ENCODE measurements at regions not wholly inside any gene's neighbourhood (a gene's known extent, or its start where the extent isn't known, plus 50 kb on each side); places are given as distances from the start of the nearest gene placed in this dataset.

- H3K4me3 ChIP-seq (ENCODE audit: low read length): no peak overlapping the region
- TF ChIP-seq CTCF (conservative IDR thresholded peaks at IDR 0.05; ENCODE audit: low read length): no peak
- no peak for DNase-seq (ENCODE audit: low read depth)
Measured at GRCh38 chr21:21831036-21831435, 832.8 kb downstream of the NCAM2 start.

- H3K4me3 ChIP-seq (ENCODE audit: low read length): no peak overlapping the region
- no peak for TF ChIP-seq CTCF (conservative IDR thresholded peaks at IDR 0.05; ENCODE audit: low read length)
Measured at GRCh38 chr21:21845901-21846300, 847.7 kb downstream of the NCAM2 start.

DNA sequence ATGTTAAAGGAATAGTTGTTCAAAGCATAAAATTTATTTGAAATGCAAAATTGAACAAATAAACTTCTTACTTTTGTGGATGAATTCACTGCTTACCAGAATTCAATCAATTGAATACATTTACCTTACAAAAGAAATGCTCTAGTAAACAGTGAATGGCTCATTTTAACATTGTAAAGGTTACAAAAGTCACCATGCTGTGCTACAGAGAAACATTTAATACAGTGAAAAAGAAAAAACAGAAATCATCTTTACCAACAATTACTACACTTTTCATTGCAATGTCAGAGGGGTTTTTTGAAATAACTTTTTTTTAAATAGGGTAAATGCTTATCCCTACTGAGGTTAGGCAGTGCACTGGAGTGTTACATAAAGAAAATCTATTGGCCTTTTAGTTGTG lies 853.0 kb downstream of the NCAM2 start:
- no peak for DNase-seq (ENCODE audit: low read depth)
- no peak overlapping the region for H3K4me3 ChIP-seq (ENCODE audit: low read length)
- TF ChIP-seq CTCF (conservative IDR thresholded peaks at IDR 0.05; ENCODE audit: low read length): no peak

More at GRCh38 chr21:21845901-21846300, 847.7 kb downstream of the NCAM2 start:
- DNase-seq (ENCODE audit: low read depth): no peak

DNA sequence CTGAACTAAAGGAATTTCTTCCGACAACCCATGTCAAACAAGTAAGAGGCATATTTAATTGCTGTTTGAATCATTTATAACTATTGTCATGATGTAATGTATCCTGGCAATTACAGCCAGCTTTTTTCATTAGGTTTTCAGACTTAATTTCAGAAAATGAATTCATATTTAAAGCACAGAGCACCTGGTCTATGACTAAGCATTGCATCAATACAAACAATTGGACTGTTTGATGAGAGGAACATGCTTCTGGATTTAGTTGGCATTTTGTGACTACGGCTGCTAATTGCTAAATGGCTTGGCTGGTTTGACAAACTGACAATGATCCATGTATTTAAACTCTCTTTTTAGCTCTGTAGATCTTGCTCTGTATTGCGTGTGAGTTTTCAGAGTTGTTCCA lies 853.4 kb downstream of the NCAM2 start:
- DNase-seq (ENCODE audit: low read depth): peak; percentile 0
- no peak overlapping the region for H3K4me3 ChIP-seq (ENCODE audit: low read length)
- no peak for TF ChIP-seq CTCF (conservative IDR thresholded peaks at IDR 0.05; ENCODE audit: low read length)

GRCh38 chr21:21858502-21859334 lies 860.5 kb downstream of the NCAM2 start:
- no peak for TF ChIP-seq CTCF (conservative IDR thresholded peaks at IDR 0.05; ENCODE audit: low read length)
- H3K4me3 ChIP-seq (ENCODE audit: low read length): no peak overlapping the region
- DNase-seq (ENCODE audit: low read depth): no peak

DNA sequence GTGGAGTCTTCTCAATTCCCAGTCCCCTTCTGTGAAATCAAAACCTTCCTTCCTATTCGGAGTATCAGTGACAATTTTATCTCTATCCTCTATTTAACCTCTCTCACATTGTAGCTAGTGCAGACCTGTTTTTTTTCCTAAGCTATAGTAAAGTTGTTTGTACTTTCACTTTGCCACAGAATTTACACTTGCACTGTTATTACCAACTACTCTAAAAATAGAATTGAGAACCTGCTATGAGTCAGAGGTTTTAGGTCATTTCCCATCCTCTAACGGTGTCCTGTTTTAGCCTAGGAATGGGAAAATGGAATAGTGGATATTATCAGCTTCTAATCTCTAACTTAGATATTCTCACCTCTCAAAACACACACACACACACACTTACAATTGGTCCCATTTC lies 862.7 kb downstream of the NCAM2 start:
- H3K4me3 ChIP-seq (ENCODE audit: low read length): no peak overlapping the region
- DNase-seq (ENCODE audit: low read depth): peak; percentile 4
- no peak for TF ChIP-seq CTCF (conservative IDR thresholded peaks at IDR 0.05; ENCODE audit: low read length)

DNA sequence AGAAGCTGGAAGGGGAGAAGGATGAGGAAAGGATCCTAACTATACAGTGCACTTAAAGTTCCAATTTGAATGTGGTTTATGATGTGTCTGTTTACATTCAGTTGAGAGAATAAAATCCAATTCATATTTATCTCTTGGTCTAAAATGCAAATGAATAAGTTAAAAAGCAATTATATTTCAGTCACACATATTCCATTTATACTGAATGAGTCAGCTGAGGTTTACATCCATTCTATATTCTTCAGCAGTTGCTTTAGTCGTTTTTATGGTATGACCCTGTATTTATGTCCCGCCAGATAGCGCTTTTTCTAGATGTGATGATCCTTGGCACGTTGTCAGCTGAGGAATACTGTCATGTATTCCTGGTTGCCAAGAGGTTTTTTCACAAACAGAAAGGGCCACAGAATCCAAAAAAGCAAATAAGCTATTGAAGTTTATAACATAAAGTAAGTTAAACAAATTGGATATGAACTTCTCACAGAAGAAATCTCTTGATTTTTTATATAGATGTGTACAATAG lies 866.2 kb downstream of the NCAM2 start:
- no peak overlapping the region for H3K4me3 ChIP-seq (ENCODE audit: low read length)
- DNase-seq (ENCODE audit: low read depth): no peak
- TF ChIP-seq CTCF (conservative IDR thresholded peaks at IDR 0.05; ENCODE audit: low read length): no peak

Measured in AG10803 (cell line).